ENCODE measurements at regions not wholly inside any gene's neighbourhood (a gene's known extent, or its start where the extent isn't known, plus 50 kb on each side); places are given as distances from the start of the nearest gene placed in this dataset.

- TF ChIP-seq CTCF (IDR thresholded peaks at IDR 0.05; ENCODE audit: borderline replicate concordance, control extremely low read depth, extremely low read depth, insufficient read depth, missing control alignments), result no peak
- in situ Hi-C loops (cut with MboI; ENCODE audit: low sequenced_read_pairs, unreplicated experiment), result no loop called here
- no peak for DNase-seq (ENCODE audit: low spot score)
Measured at GRCh38 chr2:236739663-236740062, 170.0 kb downstream of the ACKR3 start.

GRCh38 chr2:236740506-236740905, 170.9 kb downstream of the ACKR3 start:
- DNase-seq (ENCODE audit: low spot score), result no peak
- TF ChIP-seq CTCF (IDR thresholded peaks at IDR 0.05; ENCODE audit: borderline replicate concordance, control extremely low read depth, extremely low read depth, insufficient read depth, missing control alignments), result no peak
- in situ Hi-C loops (cut with MboI; ENCODE audit: low sequenced_read_pairs, unreplicated experiment), result no loop called here

DNA sequence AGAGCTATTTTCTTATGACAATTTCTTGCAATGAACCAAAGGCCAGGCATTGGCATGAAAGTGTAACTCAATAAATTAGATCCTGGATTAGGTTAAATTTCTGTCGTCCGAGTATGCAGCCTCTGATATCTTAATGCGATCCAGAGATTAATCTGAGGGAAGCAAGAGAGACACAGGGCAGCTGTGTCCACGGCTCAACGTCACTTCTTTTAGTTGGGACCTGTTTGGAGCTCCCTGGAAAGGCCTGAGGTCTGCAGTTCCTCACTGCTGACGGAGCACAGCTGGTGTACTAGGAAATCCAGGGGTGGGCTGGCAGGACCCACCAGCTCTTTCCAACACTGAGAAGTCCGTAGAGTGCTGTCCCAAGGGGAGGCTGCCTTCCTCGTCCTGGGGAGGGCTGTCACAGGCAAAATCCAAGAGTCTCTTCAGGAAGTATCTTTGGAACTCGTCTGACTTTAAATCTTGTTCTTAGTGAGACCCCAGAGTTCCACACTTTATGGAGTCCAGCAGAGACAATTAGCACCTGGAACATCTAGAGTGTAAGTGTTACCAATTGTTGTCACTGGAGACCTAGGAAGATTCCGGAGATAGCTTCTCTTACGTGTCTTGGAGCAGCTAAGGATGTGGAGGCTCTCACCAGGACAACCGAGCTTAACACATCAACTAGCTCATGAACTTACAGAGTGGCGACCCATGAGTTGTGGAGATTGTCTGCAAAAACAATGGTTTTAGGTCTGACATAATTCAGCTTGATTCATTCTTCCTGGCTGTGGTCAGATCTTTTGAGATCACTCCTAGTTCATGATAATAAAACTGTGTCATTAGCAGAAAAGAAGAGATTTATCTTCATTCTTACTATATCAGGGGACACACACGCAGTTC, 173.7 kb downstream of the ACKR3 start:
- DNase-seq (ENCODE audit: low spot score), result no peak
- in situ Hi-C loops (cut with MboI; ENCODE audit: low sequenced_read_pairs, unreplicated experiment), result no loop called here
- TF ChIP-seq CTCF (IDR thresholded peaks at IDR 0.05; ENCODE audit: borderline replicate concordance, control extremely low read depth, extremely low read depth, insufficient read depth, missing control alignments), result no peak

DNA sequence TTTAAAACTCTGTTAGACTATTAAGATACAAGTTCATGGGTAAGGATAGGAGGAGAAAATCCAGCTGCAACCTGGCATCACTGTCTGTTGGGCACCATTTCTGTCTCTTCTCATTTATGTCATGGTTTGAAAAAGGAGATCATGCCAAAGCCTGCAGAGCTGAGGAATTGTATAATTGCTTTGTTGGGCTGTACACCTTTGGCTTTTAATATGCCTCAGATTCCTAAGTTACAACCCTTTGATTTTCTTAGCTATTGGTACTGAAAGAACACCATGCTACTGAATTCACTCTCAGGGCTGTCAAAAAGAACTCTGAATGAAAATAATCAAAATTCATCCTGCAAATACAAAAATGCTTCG, 174.3 kb downstream of the ACKR3 start:
- DNase-seq (ENCODE audit: low spot score), result no peak
- no peak for TF ChIP-seq CTCF (IDR thresholded peaks at IDR 0.05; ENCODE audit: borderline replicate concordance, control extremely low read depth, extremely low read depth, insufficient read depth, missing control alignments)
- in situ Hi-C loops (cut with MboI; ENCODE audit: low sequenced_read_pairs, unreplicated experiment), result no loop called here

GRCh38 chr2:236744281-236744705, 174.7 kb downstream of the ACKR3 start:
- in situ Hi-C loops (cut with MboI; ENCODE audit: low sequenced_read_pairs, unreplicated experiment), result no loop called here
- TF ChIP-seq CTCF (IDR thresholded peaks at IDR 0.05; ENCODE audit: borderline replicate concordance, control extremely low read depth, extremely low read depth, insufficient read depth, missing control alignments), result no peak
- DNase-seq (ENCODE audit: low spot score), result no peak

DNA sequence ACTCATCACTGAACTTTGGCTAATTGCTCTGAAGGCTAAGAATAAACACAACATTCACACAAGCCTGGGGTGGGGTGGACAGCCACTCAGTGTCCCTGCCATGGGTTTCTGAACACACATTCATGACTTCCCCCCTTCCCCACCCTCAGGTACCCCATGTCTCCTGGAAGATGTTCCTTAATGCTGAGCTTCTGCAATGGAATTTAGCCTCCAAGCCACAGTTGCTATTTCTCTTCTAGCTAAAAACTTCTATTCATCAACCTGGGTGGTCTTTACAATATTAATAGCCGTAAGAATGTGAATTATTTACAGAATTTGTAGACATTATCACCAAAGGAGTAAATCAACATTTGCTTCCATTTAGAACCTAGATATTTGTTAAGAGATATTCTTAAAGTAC, 175.1 kb downstream of the ACKR3 start:
- in situ Hi-C loops (cut with MboI; ENCODE audit: low sequenced_read_pairs, unreplicated experiment), result no loop called here
- no peak for DNase-seq (ENCODE audit: low spot score)
- TF ChIP-seq CTCF (IDR thresholded peaks at IDR 0.05; ENCODE audit: borderline replicate concordance, control extremely low read depth, extremely low read depth, insufficient read depth, missing control alignments), result no peak

All from GM13976 (cell line).